ENCODE measurements at regions not wholly inside any gene's neighbourhood (a gene's known extent, or its start where the extent isn't known, plus 50 kb on each side); places are given as distances from the start of the nearest gene placed in this dataset.

- H3K4me3 ChIP-seq (ENCODE audit: low read depth, low read length) = no peak overlapping the region
- in situ Hi-C loops (cut with HindIII; ENCODE audit: low sequenced_read_pairs) = no loop called here
- no peak for DNase-seq (ENCODE audit: low read depth)
- TF ChIP-seq, protein P1, sequence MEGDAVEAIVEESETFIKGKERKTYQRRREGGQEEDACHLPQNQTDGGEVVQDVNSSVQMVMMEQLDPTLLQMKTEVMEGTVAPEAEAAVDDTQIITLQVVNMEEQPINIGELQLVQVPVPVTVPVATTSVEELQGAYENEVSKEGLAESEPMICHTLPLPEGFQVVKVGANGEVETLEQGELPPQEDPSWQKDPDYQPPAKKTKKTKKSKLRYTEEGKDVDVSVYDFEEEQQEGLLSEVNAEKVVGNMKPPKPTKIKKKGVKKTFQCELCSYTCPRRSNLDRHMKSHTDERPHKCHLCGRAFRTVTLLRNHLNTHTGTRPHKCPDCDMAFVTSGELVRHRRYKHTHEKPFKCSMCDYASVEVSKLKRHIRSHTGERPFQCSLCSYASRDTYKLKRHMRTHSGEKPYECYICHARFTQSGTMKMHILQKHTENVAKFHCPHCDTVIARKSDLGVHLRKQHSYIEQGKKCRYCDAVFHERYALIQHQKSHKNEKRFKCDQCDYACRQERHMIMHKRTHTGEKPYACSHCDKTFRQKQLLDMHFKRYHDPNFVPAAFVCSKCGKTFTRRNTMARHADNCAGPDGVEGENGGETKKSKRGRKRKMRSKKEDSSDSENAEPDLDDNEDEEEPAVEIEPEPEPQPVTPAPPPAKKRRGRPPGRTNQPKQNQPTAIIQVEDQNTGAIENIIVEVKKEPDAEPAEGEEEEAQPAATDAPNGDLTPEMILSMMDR (IDR thresholded peaks at IDR 0.05; ENCODE audit: low read depth, low read length, missing control alignments) = no peak
Measured at GRCh38 chr15:36525430-36525829, 54.0 kb upstream of the CDIN1 start.

DNA sequence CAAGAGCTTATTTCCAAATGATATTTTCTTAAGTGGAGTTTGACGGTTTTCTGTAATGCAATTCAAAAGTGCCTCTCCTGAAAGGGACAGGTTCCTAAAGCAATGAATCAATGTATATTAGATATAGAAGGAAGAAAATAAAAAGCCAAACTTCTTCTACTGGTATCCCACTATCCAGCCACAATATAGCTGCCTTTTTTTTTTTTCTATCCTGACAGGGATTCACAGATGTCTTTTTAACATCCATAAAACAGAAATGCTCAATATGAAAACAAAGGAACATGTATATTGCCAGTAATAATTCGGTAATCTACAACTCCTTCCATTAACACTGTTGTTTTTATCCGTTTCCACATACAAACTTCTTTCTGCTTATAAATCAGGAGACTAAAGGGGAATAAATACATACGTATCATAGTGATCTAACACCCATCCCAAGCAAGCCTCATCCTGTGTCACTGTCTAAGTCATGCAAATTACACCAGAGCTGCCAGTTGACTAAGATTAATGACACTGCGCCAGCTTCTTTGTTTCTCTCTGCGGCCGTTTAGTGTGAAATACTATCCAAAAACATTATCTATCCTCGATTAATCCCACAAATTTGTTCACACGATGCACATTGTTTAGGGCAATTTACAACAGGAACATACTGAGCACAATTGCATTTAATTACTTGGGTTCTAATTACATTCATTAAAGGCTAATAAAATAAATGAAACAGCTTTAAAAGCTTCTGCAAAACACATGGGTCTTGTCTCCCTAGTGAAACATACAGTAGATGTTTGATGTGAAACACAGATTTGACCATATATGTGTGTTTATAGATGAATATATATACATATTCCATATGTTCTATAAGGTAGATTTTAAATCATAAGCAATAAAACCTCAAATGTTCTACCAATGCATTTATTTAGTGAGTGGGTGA is 51.9 kb upstream of the CDIN1 start:
- in situ Hi-C loops (cut with HindIII; ENCODE audit: low sequenced_read_pairs) = no loop called here
- DNase-seq (ENCODE audit: low read depth) = no peak
- H3K4me3 ChIP-seq (ENCODE audit: low read depth, low read length) = no peak overlapping the region
- TF ChIP-seq, protein P1 (IDR thresholded peaks at IDR 0.05; ENCODE audit: low read depth, low read length, missing control alignments) = no peak

DNA sequence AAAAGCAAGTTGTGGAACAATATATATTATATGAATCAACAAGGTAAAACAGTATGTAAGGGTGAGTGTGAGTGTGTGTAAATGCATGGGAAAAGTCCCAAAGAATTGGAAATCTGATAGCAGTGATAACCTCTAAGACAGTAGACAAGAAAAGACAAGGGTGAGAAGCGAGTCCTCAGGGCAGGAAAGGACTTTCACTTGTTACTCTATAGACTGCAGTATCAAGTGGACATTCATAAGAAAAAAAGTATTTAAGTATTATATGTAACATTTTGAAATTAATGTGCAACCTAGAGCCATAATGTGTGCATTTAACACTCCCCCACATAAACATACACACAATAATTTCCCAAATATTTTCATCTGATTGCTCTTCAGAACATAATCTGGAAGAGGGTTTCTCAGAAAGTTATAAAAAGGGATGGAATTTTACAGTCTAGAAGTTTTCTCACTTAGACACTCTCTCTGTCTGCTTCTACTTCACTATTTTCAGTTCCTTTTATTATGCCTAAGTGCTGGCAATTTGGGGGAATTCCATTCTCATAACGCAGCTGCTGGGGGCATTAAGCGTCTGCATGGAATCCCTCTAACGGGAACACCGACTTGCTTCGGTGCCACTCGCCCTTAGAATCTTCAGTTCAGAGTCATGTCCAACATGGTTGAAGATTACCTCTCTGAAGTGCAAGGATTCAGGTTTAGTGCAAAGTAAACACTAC is 50.0 kb upstream of the CDIN1 start:
- DNase-seq (ENCODE audit: low read depth) = no peak
- no peak overlapping the region for H3K4me3 ChIP-seq (ENCODE audit: low read depth, low read length)
- in situ Hi-C loops (cut with HindIII; ENCODE audit: low sequenced_read_pairs) = no loop called here
- TF ChIP-seq, protein P1 (IDR thresholded peaks at IDR 0.05; ENCODE audit: low read depth, low read length, missing control alignments) = no peak
